GM12878 (cell line): ENCODE measurements at regions not wholly inside any gene's neighbourhood (a gene's known extent, or its start where the extent isn't known, plus 50 kb on each side); places are given as distances from the start of the nearest gene placed in this dataset.

Experiments used
- ATAC-seq: fragments of 200-7000 bp; cut with Tn5 transposase; 3 replicates; pipeline ENCODE4 v1.9.1; 2020; ENCODE audit warnings: mild to moderate bottlenecking, moderate library complexity
- BruUV-seq: library from RNA; stranded (reverse); fragments of 400-500 nt; replicated peaks from 2 replicates; lab custom pipeline; 2021; lab: Mats Ljungman, UMichigan
- CTCF ChIA-PET: fragments of 300-600 bp; sonication (Branson Sonifier 250); formaldehyde crosslinking; extraction: SDS; loops from one replicate; lab custom pipeline; 2021; ENCODE audit warnings: inconsistent platforms; lab: Yijun Ruan, JAX
- POLR2A ChIA-PET: fragments of 350-600 bp; formaldehyde crosslinking; extraction: SDS; loops from one replicate; lab custom pipeline; 2021; ENCODE audit warnings: inconsistent platforms; lab: Charles Lee
- RAD21 ChIA-PET: fragments of 300-600 bp; sonication (Branson Sonifier 250); formaldehyde crosslinking; loops from one replicate; lab custom pipeline; 2023; ENCODE audit warnings: antibody characterized with exemption; ENCODE audit not compliant: unreplicated experiment; lab: Charles Lee
- SMC1A ChIA-PET: fragments of 300-600 bp; sonication (Branson Sonifier 250); formaldehyde crosslinking; loops from one replicate; lab custom pipeline; 2023; ENCODE audit not compliant: unreplicated experiment, uncharacterized antibody; lab: Charles Lee
- DNase-seq: peaks from one replicate; pipeline ENCODE4 v3.0.0-alpha.2; 2011; ENCODE audit warnings: low read depth, low spot score
- FAIRE-seq: peaks from 3 replicates; lab custom pipeline; 2011; peaks lifted over from hg19 to GRCh38; lab: Jason Lieb, UNC
- H2AFZ ChIP-seq: 2 replicates; pipeline ENCODE4 v1.6.0; 2011; ENCODE audit warnings: low read depth, low read length, control low read depth; ENCODE audit not compliant: control insufficient read depth
- H3K27ac ChIP-seq: 2 replicates; pipeline ENCODE4 v1.5.1; 2011; ENCODE audit warnings: control low read depth; ENCODE audit not compliant: control insufficient read depth, insufficient read depth
- H3K27me3 ChIP-seq, 2 experiments: replicated peaks in 1 of 2; 2 replicates each; pipeline versions ENCODE4 v1.6.0 to v1.6.1; 2011; ENCODE audit warnings: low read length in 1 of 2; ENCODE audit not compliant: control insufficient read depth in 2 of 2, insufficient read depth in 2 of 2
- H3K36me3 ChIP-seq, 2 experiments: 2 replicates each; pipeline ENCODE4 v1.5.1; 2011; ENCODE audit warnings: low read length in 1 of 2; ENCODE audit not compliant: control insufficient read depth in 2 of 2, insufficient read depth in 2 of 2
- H3K4me1 ChIP-seq: 2 replicates; pipeline ENCODE4 v1.6.1; 2011; ENCODE audit warnings: mild to moderate bottlenecking, low read length, moderate library complexity, mixed read lengths; ENCODE audit not compliant: control insufficient read depth, insufficient read depth
- H3K4me2 ChIP-seq: 2 replicates; pipeline ENCODE4 v1.6.0; 2011; ENCODE audit warnings: control low read depth; ENCODE audit not compliant: control insufficient read depth, insufficient read depth
- H3K4me3 ChIP-seq: fragments of 200-600 bp; sonication (generic); 2 replicates; pipeline ENCODE4 v1.5.1; 2016
- H3K79me2 ChIP-seq: 2 replicates; pipeline ENCODE4 v1.6.0; 2011; ENCODE audit warnings: low read length; ENCODE audit not compliant: control insufficient read depth, insufficient read depth
- H3K9ac ChIP-seq: 2 replicates; pipeline ENCODE4 v1.8.0; 2011; ENCODE audit warnings: low read length, control low read depth, mixed read lengths; ENCODE audit not compliant: control insufficient read depth, insufficient read depth
- H3K9me3 ChIP-seq: replicated peaks from 3 replicates; pipeline ENCODE4 v1.5.1; 2011; ENCODE audit warnings: mild to moderate bottlenecking, low read length; ENCODE audit not compliant: control insufficient read depth, insufficient read depth
- H4K20me1 ChIP-seq: 2 replicates; pipeline ENCODE4 v1.6.0; 2011; ENCODE audit not compliant: control insufficient read depth, insufficient read depth
- ASH2L ChIP-seq: fragments of 300-600, 200-600 bp; sonication (generic); IDR thresholded peaks from 2 replicates; pipeline ENCODE4 v1.6.1; 2017; ENCODE audit warnings: low read depth, mild to moderate bottlenecking, borderline replicate concordance
- CHD1 ChIP-seq: IDR thresholded peaks from 2 replicates; pipeline ENCODE4 v1.6.1; 2012; ENCODE audit warnings: low read depth, low read length, improper control_type of control experiment
- CHD2 ChIP-seq: IDR thresholded peaks from 2 replicates; pipeline ENCODE4 v1.6.1; 2011; ENCODE audit warnings: low read depth, low read length, improper control_type of control experiment, borderline replicate concordance
- EP300 ChIP-seq, 2 experiments: fragments of 150-350 bp in 1 of 2; IDR thresholded peaks; 2 replicates each; pipeline ENCODE4 v1.6.1; 2011 to 2012; ENCODE audit warnings: low read depth in 2 of 2, low read length in 2 of 2, borderline replicate concordance in 1 of 2, improper control_type of control experiment in 1 of 2, inconsistent platforms in 1 of 2; ENCODE audit not compliant: control insufficient read depth in 1 of 2
- FOXK2 ChIP-seq: fragments of 450-650 bp; IDR thresholded peaks from 2 replicates; pipeline ENCODE4 v1.6.1; 2017; ENCODE audit warnings: mild to moderate bottlenecking, moderate library complexity
- KAT2A ChIP-seq: conservative IDR thresholded peaks from 2 replicates; pipeline ENCODE4 v1.6.1; 2011; ENCODE audit warnings: low read depth, low read length; ENCODE audit not compliant: control insufficient read depth
- MYC ChIP-seq: IDR thresholded peaks from 2 replicates; pipeline ENCODE4 v1.6.1; 2011; ENCODE audit warnings: mild to moderate bottlenecking, low read length, moderate library complexity, inconsistent platforms; ENCODE audit not compliant: insufficient read depth, insufficient replicate concordance, insufficient read length, severe bottlenecking
- SMAD5 ChIP-seq: IDR thresholded peaks from 2 replicates; pipeline ENCODE4 v1.6.1; 2016; ENCODE audit warnings: antibody characterized with exemption, low read depth
- SREBF2 ChIP-seq: IDR thresholded peaks from 2 replicates; pipeline ENCODE4 v1.6.1; 2012; ENCODE audit warnings: mild to moderate bottlenecking, low read length
- STAT3 ChIP-seq: IDR thresholded peaks from 2 replicates; pipeline ENCODE4 v1.6.1; 2011; ENCODE audit warnings: low read depth, low read length, improper control_type of control experiment
- TCF3 ChIP-seq: IDR thresholded peaks from 2 replicates; pipeline ENCODE4 v1.6.1; 2012; ENCODE audit warnings: low read depth, mild to moderate bottlenecking, low read length, borderline replicate concordance; ENCODE audit not compliant: insufficient read depth
- ZNF622 ChIP-seq: fragments of 450-650 bp; IDR thresholded peaks from 2 replicates; pipeline ENCODE4 v1.6.1; 2017; ENCODE audit warnings: mild to moderate bottlenecking, inconsistent platforms
- ZSCAN29 ChIP-seq: fragments of 450-650 bp; IDR thresholded peaks from 2 replicates; pipeline ENCODE4 v1.6.1; 2017; ENCODE audit warnings: mild to moderate bottlenecking, moderate library complexity
- WGBS: methylation state at CpG from one replicate; pipeline ENCODE4 v1.1.6; 2016; ENCODE audit warnings: low lambda C conversion rate; ENCODE audit not compliant: insufficient replicate concordance, insufficient coverage; ENCODE audit errors: missing lambda C conversion rate; 5-methylcytosine and 5-hydroxymethylcytosine counted together
- in situ Hi-C: fragments of 300-500 bp; cut with MboI; formaldehyde crosslinking; loops from 9 replicates; pipeline ENCODE4 v1.14.3; 2018; ENCODE audit warnings: mixed read lengths
- intact Hi-C: fragments of 100-400 bp; cut with micrococcal nuclease; formaldehyde crosslinking; loops from one replicate; pipeline ENCODE4 v1.14.2; 2022; ENCODE audit not compliant: unreplicated experiment
- TF ChIP-seq, protein P1 (sequence below): fragments of 450-650 bp; IDR thresholded peaks from 2 replicates; pipeline ENCODE4 v1.6.1; 2014; ENCODE audit warnings: mild to moderate bottlenecking
- TF ChIP-seq, protein P2 (sequence below): IDR thresholded peaks from 2 replicates; pipeline ENCODE4 v1.6.1; 2011; ENCODE audit warnings: borderline replicate concordance, low read depth, mild to moderate bottlenecking, moderate library complexity, mixed read lengths, low read length; ENCODE audit not compliant: insufficient read depth; ENCODE audit errors: extremely low read length

DNA sequence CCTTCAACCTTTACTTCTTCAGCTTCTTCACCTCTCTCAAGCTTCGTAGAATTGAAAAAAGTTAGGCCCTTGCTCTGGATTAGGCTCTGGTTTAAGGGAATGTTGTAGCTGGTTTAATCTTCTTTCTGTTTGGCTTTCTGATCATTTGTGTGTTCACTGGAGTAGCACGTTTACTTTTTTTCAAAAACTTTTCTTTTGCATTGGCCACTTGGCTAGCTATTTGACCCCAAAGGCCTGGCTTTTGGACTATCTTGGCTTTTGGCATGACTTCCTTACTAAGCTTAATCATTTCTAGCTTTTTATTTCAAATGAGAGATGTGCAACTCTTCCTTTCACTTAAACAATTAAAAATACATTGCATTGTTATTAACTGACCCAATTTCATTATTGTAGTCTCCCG, 1154.8 kb upstream of the ZEB2 start:
- Histone ChIP-seq H3K9ac (no peak overlapping the region), H3K27me3 (no peaks in the 10 kb centered on the region), H3K4me1 (no peaks in the 10 kb centered on the region), H2AFZ (no peak overlapping the region), H3K4me2 (no peak overlapping the region), H3K27ac (no peak overlapping the region), H3K9me3 (no peaks in the 10 kb centered on the region), H4K20me1 (no peaks in the 10 kb centered on the region), H3K79me2 (no peaks in the 10 kb centered on the region), H3K36me3 (no peaks in the 10 kb centered on the region), H3K4me3 (no peak overlapping the region)
- SMC1A ChIA-PET, result interaction anchor here (1.0 to 1.2 kb wide), 2 partner anchors 11 to 71 kb away, joined by 3 read pairs; no protein-coding TSS in a partner anchor
- DNase-seq, result no peak
- TF ChIP-seq SMAD5 (no peak), ZNF622 (no peak), EP300 (IDR thresholded peaks at IDR 0.05; ENCODE audit: borderline replicate concordance in 1 of 2, control insufficient read depth in 1 of 2, low read depth in 2 of 2, low read length in 2 of 2) (no peak), ASH2L (no peak), ZSCAN29 (no peak), CHD2 (no peak), STAT3 (no peak), TCF3 (no peak), KAT2A (no peak), FOXK2 (no peak), CHD1 (no peak), SREBF2 (no peak), MYC (no peak)
- TF ChIP-seq, protein P1, sequence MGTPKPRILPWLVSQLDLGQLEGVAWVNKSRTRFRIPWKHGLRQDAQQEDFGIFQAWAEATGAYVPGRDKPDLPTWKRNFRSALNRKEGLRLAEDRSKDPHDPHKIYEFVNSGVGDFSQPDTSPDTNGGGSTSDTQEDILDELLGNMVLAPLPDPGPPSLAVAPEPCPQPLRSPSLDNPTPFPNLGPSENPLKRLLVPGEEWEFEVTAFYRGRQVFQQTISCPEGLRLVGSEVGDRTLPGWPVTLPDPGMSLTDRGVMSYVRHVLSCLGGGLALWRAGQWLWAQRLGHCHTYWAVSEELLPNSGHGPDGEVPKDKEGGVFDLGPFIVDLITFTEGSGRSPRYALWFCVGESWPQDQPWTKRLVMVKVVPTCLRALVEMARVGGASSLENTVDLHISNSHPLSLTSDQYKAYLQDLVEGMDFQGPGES, result no peak
- TF ChIP-seq, protein P2, sequence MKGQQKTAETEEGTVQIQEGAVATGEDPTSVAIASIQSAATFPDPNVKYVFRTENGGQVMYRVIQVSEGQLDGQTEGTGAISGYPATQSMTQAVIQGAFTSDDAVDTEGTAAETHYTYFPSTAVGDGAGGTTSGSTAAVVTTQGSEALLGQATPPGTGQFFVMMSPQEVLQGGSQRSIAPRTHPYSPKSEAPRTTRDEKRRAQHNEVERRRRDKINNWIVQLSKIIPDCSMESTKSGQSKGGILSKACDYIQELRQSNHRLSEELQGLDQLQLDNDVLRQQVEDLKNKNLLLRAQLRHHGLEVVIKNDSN, result no peak
- POLR2A ChIA-PET, result no interaction called here
- BruUV-seq, result no TSS peak
- 19% methylated on average over 3 of the region's 3 CpGs for WGBS
- CTCF ChIA-PET, result no interaction called here
- FAIRE-seq, result no peak
- no peak for ATAC-seq
- in situ Hi-C loops (no loop called here), intact Hi-C loops (no loop called here)
- RAD21 ChIA-PET, result no interaction called here
